SK-N-SH (cell line): ENCODE measurements at regions not wholly inside any gene's neighbourhood (a gene's known extent, or its start where the extent isn't known, plus 50 kb on each side); places are given as distances from the start of the nearest gene placed in this dataset.

Experiments
- CTCF ChIA-PET: fragments of 300-600, 350-600 bp; formaldehyde crosslinking; extraction: SDS; loops from one replicate; lab custom pipeline; 2021; lab: Yijun Ruan, JAX
- POLR2A ChIA-PET: fragments of 350-600 bp; sonication (Branson Sonifier 250); formaldehyde crosslinking; extraction: SDS; loops from one replicate; lab custom pipeline; 2020; ENCODE audit warnings: antibody characterized with exemption, inconsistent platforms; lab: Yijun Ruan, JAX
- DNase-seq: peaks from one replicate; pipeline ENCODE4 v3.0.0; 2012
- H2AFZ ChIP-seq: fragments of 200-600 bp; sonication (generic); 2 replicates; pipeline ENCODE4 v1.8.1; 2016; ENCODE audit warnings: antibody characterized with exemption, mild to moderate bottlenecking, low read depth
- H3F3A ChIP-seq: fragments of 200-600 bp; sonication (generic); replicated peaks from 2 replicates; pipeline ENCODE3; 2016; ENCODE audit warnings: antibody characterized with exemption, mild to moderate bottlenecking; ENCODE audit not compliant: insufficient read depth
- H3K27ac ChIP-seq, 2 experiments: fragments of 200-500 bp in 1 of 2; fragments of 200-600 bp in 1 of 2; sonication (Bioruptor generic) in 1 of 2; sonication (generic), shearing (Covaris generic) in 1 of 2; 2 replicates each; pipeline versions ENCODE4 v1.5.1 to v1.6.1; 2014 to 2016; ENCODE audit warnings: low read depth in 2 of 2, inconsistent platforms in 1 of 2, low read length in 1 of 2, mild to moderate bottlenecking in 1 of 2, mixed read lengths in 1 of 2
- H3K27me3 ChIP-seq: fragments of 200-600 bp; sonication (generic), shearing (Covaris generic); 2 replicates; pipeline ENCODE4 v1.6.1; 2016; ENCODE audit warnings: mixed run types; ENCODE audit not compliant: insufficient read depth
- H3K36me3 ChIP-seq, 2 experiments: fragments of 200-500 bp in 1 of 2; fragments of 200-600 bp in 1 of 2; sonication (Bioruptor generic) in 1 of 2; sonication (generic) in 1 of 2; replicated peaks in 1 of 2; 2 replicates each; pipeline versions ENCODE3 to v1.5.1; 2014 to 2016; ENCODE audit warnings: low read length in 1 of 2, mild to moderate bottlenecking in 1 of 2; ENCODE audit not compliant: insufficient read depth in 2 of 2, control insufficient read depth in 1 of 2
- H3K4me1 ChIP-seq, 2 experiments: fragments of 200-500 bp in 1 of 2; fragments of 200-600 bp in 1 of 2; sonication (Bioruptor generic) in 1 of 2; sonication (generic), shearing (Covaris generic) in 1 of 2; 2 replicates each; pipeline versions ENCODE4 v1.5.1 to v1.6.1; 2014 to 2016; ENCODE audit warnings: low read depth in 1 of 2, low read length in 1 of 2, mixed run types in 1 of 2; ENCODE audit not compliant: insufficient read depth in 2 of 2, control insufficient read depth in 1 of 2
- H3K4me2 ChIP-seq: fragments of 200-600 bp; sonication (generic), shearing (Covaris generic); 2 replicates; pipeline ENCODE4 v1.6.1; 2017; ENCODE audit warnings: mixed run types
- H3K4me3 ChIP-seq, 2 experiments: fragments of 200-500 bp in 1 of 2; fragments of 200-600 bp in 1 of 2; sonication (Bioruptor generic) in 1 of 2; sonication (generic), shearing (Covaris generic) in 1 of 2; 2 replicates each; pipeline versions ENCODE4 v1.5.1 to v1.8.1; 2014 to 2016; ENCODE audit warnings: low read depth in 2 of 2, inconsistent platforms in 1 of 2, low read length in 1 of 2, mild to moderate bottlenecking in 1 of 2, mixed read lengths in 1 of 2, moderate library complexity in 1 of 2
- H3K79me2 ChIP-seq: fragments of 200-600 bp; sonication (generic); 2 replicates; pipeline ENCODE4 v1.8.1; 2017; ENCODE audit warnings: mild to moderate bottlenecking; ENCODE audit not compliant: insufficient read depth
- H3K9ac ChIP-seq: fragments of 200-600 bp; sonication (generic); 2 replicates; pipeline ENCODE4 v1.6.1; 2017; ENCODE audit warnings: mixed run types
- H3K9me2 ChIP-seq: fragments of 200-600 bp; sonication (generic); 2 replicates; pipeline ENCODE4 v1.6.1; 2017; ENCODE audit warnings: mixed run types
- H3K9me3 ChIP-seq: fragments of 200-600 bp; sonication (generic); 2 replicates; pipeline ENCODE4 v1.6.1; 2017; ENCODE audit warnings: mixed run types, mild to moderate bottlenecking, moderate library complexity
- H4K20me1 ChIP-seq: fragments of 200-600 bp; sonication (generic); 2 replicates; pipeline ENCODE4 v1.6.1; 2017; ENCODE audit warnings: mild to moderate bottlenecking, mixed run types; ENCODE audit not compliant: insufficient read depth
- CHD2 ChIP-seq: fragments of 150-350 bp; IDR thresholded peaks from 2 replicates; pipeline ENCODE4 v1.6.1; 2018; ENCODE audit warnings: low read length; ENCODE audit not compliant: partially characterized antibody
- ELF1 ChIP-seq: IDR thresholded peaks from 2 replicates; pipeline ENCODE4 v1.4.0; 2012
- EP300 ChIP-seq, 2 experiments: IDR thresholded peaks; 2 replicates each; pipeline versions ENCODE4 v1.4.0 to v1.6.1; 2012; ENCODE audit warnings: borderline replicate concordance in 1 of 2, low read depth in 1 of 2, low read length in 1 of 2
- EZH2phosphoT487 ChIP-seq: fragments of 200-600 bp; sonication (generic); IDR thresholded peaks from 2 replicates; pipeline ENCODE4 v1.6.1; 2017; ENCODE audit warnings: low read depth, mixed run types, mild to moderate bottlenecking, antibody characterized with exemption, moderate library complexity, borderline replicate concordance
- FOSL2 ChIP-seq: IDR thresholded peaks from 2 replicates; pipeline ENCODE4 v1.4.0; 2012; ENCODE audit warnings: low read depth, mild to moderate bottlenecking, moderate library complexity, borderline replicate concordance
- FOXJ3 ChIP-seq: sonication (generic); formaldehyde crosslinking; IDR thresholded peaks from 2 replicates; pipeline ENCODE4 v1.5.1; 2020; ENCODE audit warnings: mild to moderate bottlenecking, missing genetic modification reagents
- FOXM1 ChIP-seq: IDR thresholded peaks from 2 replicates; pipeline ENCODE4 v1.4.0; 2012; ENCODE audit warnings: low read depth, mild to moderate bottlenecking
- GABPA ChIP-seq: IDR thresholded peaks from 2 replicates; pipeline ENCODE4 v1.4.0; 2012; ENCODE audit warnings: low read depth, mild to moderate bottlenecking
- MEF2A ChIP-seq: IDR thresholded peaks from 2 replicates; pipeline ENCODE4 v1.4.0; 2012; ENCODE audit warnings: low read depth, borderline replicate concordance
- NFIC ChIP-seq: IDR thresholded peaks from 2 replicates; pipeline ENCODE4 v1.4.0; 2012; ENCODE audit warnings: borderline replicate concordance
- NRF1 ChIP-seq: IDR thresholded peaks from 2 replicates; pipeline ENCODE4 v1.6.1; 2012; ENCODE audit warnings: low read depth, mild to moderate bottlenecking, low read length
- RAD21 ChIP-seq: IDR thresholded peaks from 2 replicates; pipeline ENCODE4 v1.6.1; 2012; ENCODE audit warnings: mild to moderate bottlenecking, low read length
- RFX5 ChIP-seq: IDR thresholded peaks from 2 replicates; pipeline ENCODE4 v1.6.1; 2012; ENCODE audit warnings: mild to moderate bottlenecking, improper control_type of control experiment, low read length
- SMC3 ChIP-seq: IDR thresholded peaks from 2 replicates; pipeline ENCODE4 v1.6.1; 2012; ENCODE audit warnings: low read depth, low read length, improper control_type of control experiment
- YY1 ChIP-seq: IDR thresholded peaks from 2 replicates; pipeline ENCODE4 v1.4.0; 2012; ENCODE audit warnings: low read depth, mild to moderate bottlenecking
- WGBS: methylation state at CpG from one replicate; pipeline ENCODE4 v1.1.6; 2017; ENCODE audit warnings: low lambda C conversion rate; 5-methylcytosine and 5-hydroxymethylcytosine counted together
- TF ChIP-seq, protein P1 (sequence below): IDR thresholded peaks from 2 replicates; pipeline ENCODE4 v1.6.1; 2012; ENCODE audit warnings: mild to moderate bottlenecking, low read depth, low read length, moderate library complexity
- TF ChIP-seq, protein P2 (sequence below): fragments of 150-350 bp; IDR thresholded peaks from 2 replicates; pipeline ENCODE4 v1.6.1; 2016; ENCODE audit warnings: mild to moderate bottlenecking, low read depth, low read length
- TF ChIP-seq, protein P3 (sequence below): IDR thresholded peaks from 2 replicates; pipeline ENCODE4 v1.4.0; 2012; ENCODE audit warnings: low read depth
- TF ChIP-seq, protein P4 (sequence below): IDR thresholded peaks from 2 replicates; pipeline ENCODE4; 2012
- TF ChIP-seq, protein P5 (sequence below): IDR thresholded peaks from 2 replicates; pipeline ENCODE4 v1.4.0; 2012; ENCODE audit warnings: low read depth, borderline replicate concordance

DNA sequence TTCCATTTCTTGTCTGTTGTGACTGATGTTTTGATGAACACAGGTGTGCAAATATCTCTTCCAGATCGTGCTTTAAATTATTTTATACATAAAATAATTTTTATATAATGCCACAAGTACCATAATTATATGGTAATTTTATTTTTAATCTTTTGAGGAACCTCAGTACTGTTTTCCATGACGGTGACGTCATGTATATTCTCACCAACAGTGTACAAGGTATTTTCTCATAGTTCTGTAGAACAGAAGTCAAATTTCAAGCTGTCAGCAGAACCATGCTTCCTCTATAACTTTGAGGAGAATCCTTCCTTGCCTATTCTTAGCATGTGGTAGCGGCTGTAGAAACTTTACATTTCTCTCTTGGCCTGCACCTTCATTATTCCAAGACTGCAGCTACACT lies 349.4 kb upstream of the GYPC start:
- H3K79me2 ChIP-seq: no peaks in the 10 kb centered on the region
- H2AFZ ChIP-seq: no peak overlapping the region
- no peaks in the 10 kb centered on the region; the same call in none of the 2 replicates for H3K9me3 ChIP-seq
- TF ChIP-seq, protein P1, sequence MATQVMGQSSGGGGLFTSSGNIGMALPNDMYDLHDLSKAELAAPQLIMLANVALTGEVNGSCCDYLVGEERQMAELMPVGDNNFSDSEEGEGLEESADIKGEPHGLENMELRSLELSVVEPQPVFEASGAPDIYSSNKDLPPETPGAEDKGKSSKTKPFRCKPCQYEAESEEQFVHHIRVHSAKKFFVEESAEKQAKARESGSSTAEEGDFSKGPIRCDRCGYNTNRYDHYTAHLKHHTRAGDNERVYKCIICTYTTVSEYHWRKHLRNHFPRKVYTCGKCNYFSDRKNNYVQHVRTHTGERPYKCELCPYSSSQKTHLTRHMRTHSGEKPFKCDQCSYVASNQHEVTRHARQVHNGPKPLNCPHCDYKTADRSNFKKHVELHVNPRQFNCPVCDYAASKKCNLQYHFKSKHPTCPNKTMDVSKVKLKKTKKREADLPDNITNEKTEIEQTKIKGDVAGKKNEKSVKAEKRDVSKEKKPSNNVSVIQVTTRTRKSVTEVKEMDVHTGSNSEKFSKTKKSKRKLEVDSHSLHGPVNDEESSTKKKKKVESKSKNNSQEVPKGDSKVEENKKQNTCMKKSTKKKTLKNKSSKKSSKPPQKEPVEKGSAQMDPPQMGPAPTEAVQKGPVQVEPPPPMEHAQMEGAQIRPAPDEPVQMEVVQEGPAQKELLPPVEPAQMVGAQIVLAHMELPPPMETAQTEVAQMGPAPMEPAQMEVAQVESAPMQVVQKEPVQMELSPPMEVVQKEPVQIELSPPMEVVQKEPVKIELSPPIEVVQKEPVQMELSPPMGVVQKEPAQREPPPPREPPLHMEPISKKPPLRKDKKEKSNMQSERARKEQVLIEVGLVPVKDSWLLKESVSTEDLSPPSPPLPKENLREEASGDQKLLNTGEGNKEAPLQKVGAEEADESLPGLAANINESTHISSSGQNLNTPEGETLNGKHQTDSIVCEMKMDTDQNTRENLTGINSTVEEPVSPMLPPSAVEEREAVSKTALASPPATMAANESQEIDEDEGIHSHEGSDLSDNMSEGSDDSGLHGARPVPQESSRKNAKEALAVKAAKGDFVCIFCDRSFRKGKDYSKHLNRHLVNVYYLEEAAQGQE: no peak
- TF ChIP-seq RFX5: no peak
- TF ChIP-seq CHD2: no peak
- no peak for TF ChIP-seq GABPA
- TF ChIP-seq FOSL2: no peak
- TF ChIP-seq, protein P2, sequence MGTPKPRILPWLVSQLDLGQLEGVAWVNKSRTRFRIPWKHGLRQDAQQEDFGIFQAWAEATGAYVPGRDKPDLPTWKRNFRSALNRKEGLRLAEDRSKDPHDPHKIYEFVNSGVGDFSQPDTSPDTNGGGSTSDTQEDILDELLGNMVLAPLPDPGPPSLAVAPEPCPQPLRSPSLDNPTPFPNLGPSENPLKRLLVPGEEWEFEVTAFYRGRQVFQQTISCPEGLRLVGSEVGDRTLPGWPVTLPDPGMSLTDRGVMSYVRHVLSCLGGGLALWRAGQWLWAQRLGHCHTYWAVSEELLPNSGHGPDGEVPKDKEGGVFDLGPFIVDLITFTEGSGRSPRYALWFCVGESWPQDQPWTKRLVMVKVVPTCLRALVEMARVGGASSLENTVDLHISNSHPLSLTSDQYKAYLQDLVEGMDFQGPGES: no peak
- no peak for TF ChIP-seq MEF2A
- TF ChIP-seq RAD21: no peak
- H4K20me1 ChIP-seq: no peaks in the 10 kb centered on the region
- DNase-seq: no peak
- no peaks in the 10 kb centered on the region for H3K27me3 ChIP-seq
- H3K4me1 ChIP-seq: no peaks in the 10 kb centered on the region
- POLR2A ChIA-PET: no interaction called here
- H3K27ac ChIP-seq: no peak overlapping the region
- H3F3A ChIP-seq: no peaks in the 10 kb centered on the region
- WGBS: 18% methylated on average over 4 of the region's 4 CpGs
- H3K9me2 ChIP-seq: no peaks in the 10 kb centered on the region; the same call in 1 of the 2 replicates
- H3K4me3 ChIP-seq: no peak overlapping the region
- no peaks in the 10 kb centered on the region for H3K36me3 ChIP-seq
- H3K4me2 ChIP-seq: no peak overlapping the region
- no peak overlapping the region for H3K9ac ChIP-seq
- CTCF ChIA-PET: no interaction called here

DNA sequence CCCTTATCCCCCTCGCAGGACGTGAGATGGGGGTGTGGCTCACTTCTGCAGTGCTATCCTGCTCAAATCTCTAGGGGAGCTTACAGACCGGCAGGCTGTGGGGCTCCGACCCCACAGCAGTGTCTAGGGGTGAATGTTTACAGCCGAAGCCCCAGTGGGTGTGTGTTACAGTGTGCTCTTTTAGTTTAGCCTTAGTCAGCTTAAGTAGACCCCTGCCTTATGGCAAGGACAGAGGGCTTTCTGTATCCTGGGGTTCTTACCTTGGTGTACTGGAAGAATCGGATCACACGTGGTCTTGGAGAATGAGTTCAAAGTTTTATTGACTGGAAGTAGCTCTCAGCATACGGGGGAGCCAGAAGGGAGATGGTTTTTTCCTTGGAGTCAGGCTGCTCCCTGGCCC lies 348.2 kb upstream of the GYPC start:
- TF ChIP-seq, protein P3, sequence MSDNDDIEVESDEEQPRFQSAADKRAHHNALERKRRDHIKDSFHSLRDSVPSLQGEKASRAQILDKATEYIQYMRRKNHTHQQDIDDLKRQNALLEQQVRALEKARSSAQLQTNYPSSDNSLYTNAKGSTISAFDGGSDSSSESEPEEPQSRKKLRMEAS: no peak
- TF ChIP-seq FOXJ3 (CRISPR knock-in tag) (no peak), MEF2A (no peak), ELF1 (no peak), EP300 (IDR thresholded peaks at IDR 0.05; ENCODE audit: borderline replicate concordance in 1 of 2, low read depth in 1 of 2, low read length in 1 of 2) (no peak), RAD21 (no peak), GABPA (no peak), YY1 (no peak), FOXM1 (no peak), NFIC (no peak), FOSL2 (no peak), EZH2phosphoT487 (no peak), NRF1 (no peak), SMC3 (no peak), RFX5 (no peak)
- TF ChIP-seq, protein P4, sequence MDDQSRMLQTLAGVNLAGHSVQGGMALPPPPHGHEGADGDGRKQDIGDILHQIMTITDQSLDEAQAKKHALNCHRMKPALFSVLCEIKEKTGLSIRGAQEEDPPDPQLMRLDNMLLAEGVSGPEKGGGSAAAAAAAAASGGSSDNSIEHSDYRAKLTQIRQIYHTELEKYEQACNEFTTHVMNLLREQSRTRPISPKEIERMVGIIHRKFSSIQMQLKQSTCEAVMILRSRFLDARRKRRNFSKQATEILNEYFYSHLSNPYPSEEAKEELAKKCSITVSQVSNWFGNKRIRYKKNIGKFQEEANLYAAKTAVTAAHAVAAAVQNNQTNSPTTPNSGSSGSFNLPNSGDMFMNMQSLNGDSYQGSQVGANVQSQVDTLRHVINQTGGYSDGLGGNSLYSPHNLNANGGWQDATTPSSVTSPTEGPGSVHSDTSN: no peak
- TF ChIP-seq, protein P5, sequence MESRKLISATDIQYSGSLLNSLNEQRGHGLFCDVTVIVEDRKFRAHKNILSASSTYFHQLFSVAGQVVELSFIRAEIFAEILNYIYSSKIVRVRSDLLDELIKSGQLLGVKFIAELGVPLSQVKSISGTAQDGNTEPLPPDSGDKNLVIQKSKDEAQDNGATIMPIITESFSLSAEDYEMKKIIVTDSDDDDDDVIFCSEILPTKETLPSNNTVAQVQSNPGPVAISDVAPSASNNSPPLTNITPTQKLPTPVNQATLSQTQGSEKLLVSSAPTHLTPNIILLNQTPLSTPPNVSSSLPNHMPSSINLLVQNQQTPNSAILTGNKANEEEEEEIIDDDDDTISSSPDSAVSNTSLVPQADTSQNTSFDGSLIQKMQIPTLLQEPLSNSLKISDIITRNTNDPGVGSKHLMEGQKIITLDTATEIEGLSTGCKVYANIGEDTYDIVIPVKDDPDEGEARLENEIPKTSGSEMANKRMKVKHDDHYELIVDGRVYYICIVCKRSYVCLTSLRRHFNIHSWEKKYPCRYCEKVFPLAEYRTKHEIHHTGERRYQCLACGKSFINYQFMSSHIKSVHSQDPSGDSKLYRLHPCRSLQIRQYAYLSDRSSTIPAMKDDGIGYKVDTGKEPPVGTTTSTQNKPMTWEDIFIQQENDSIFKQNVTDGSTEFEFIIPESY: no peak
- no peak overlapping the region for H3K27ac ChIP-seq
- H3K4me3 ChIP-seq: no peak overlapping the region
- CTCF ChIA-PET: no interaction called here
- 28% methylated on average over 7 of the region's 8 CpGs for WGBS
- POLR2A ChIA-PET: no interaction called here
- no peaks in the 10 kb centered on the region for H3K79me2 ChIP-seq
- no peak overlapping the region for H2AFZ ChIP-seq
- H3K36me3 ChIP-seq: no peaks in the 10 kb centered on the region
- H3K4me2 ChIP-seq: no peak overlapping the region
- H3K9me2 ChIP-seq: no peaks in the 10 kb centered on the region; the same call in 1 of the 2 replicates
- DNase-seq: no peak
- H3K4me1 ChIP-seq: no peaks in the 10 kb centered on the region
- no peaks in the 10 kb centered on the region for H3F3A ChIP-seq
- no peaks in the 10 kb centered on the region for H4K20me1 ChIP-seq
- H3K27me3 ChIP-seq: no peaks in the 10 kb centered on the region
- no peaks in the 10 kb centered on the region; the same call in none of the 2 replicates for H3K9me3 ChIP-seq
- no peak overlapping the region for H3K9ac ChIP-seq
